ENCODE measurements at regions not wholly inside any gene's neighbourhood (a gene's known extent, or its start where the extent isn't known, plus 50 kb on each side); places are given as distances from the start of the nearest gene placed in this dataset.

GRCh38 chr11:134533511-134533910, 121.5 kb upstream of the B3GAT1 start:
- TF ChIP-seq POLR2A (IDR thresholded peaks at IDR 0.05; ENCODE audit: extremely low read depth, insufficient read length) = no peak
- no peak for TF ChIP-seq CTCF (IDR thresholded peaks at IDR 0.05; ENCODE audit: low read depth, low read length)

Measured in NB4 (cell line).